Panc1 (cell line): ENCODE measurements at regions not wholly inside any gene's neighbourhood (a gene's known extent, or its start where the extent isn't known, plus 50 kb on each side); places are given as distances from the start of the nearest gene placed in this dataset.

Experiments used
- CTCF ChIP-seq: fragments of 450-650 bp; IDR thresholded peaks from 2 replicates; pipeline ENCODE4 v1.5.1; 2017; ENCODE audit warnings: mild to moderate bottlenecking
- REST ChIP-seq, 2 experiments: IDR thresholded peaks; 2 replicates each; pipeline ENCODE4 v1.6.1; 2011 to 2012; ENCODE audit warnings: low read depth in 2 of 2, control low read depth in 1 of 2, low read length in 1 of 2, mild to moderate bottlenecking in 1 of 2, moderate library complexity in 1 of 2; ENCODE audit not compliant: insufficient read depth in 1 of 2
- TCF7L2 ChIP-seq: IDR thresholded peaks from 2 replicates; pipeline ENCODE4 v1.6.1; 2011; ENCODE audit warnings: mild to moderate bottlenecking, low read depth, low read length, inconsistent platforms

- TF ChIP-seq CTCF (no peak), REST (IDR thresholded peaks at IDR 0.05; ENCODE audit: insufficient read depth in 1 of 2, low read depth in 2 of 2, low read length in 1 of 2) (no peak), TCF7L2 (no peak)
Measured at GRCh38 chr20:19882446-19882845, 124.4 kb downstream of the RIN2 start.
